Common myeloid progenitor, CD34-positive (primary cell): ENCODE measurements at regions not wholly inside any gene's neighbourhood (a gene's known extent, or its start where the extent isn't known, plus 50 kb on each side); places are given as distances from the start of the nearest gene placed in this dataset.

Source experiments
- CTCF ChIA-PET: fragments of 350-600 bp; sonication (Branson Sonifier 250); formaldehyde crosslinking; loops from one replicate; lab custom pipeline; 2021; ENCODE audit warnings: antibody characterized with exemption; lab: Charles Lee
- POLR2A ChIA-PET: fragments of 350-600 bp; sonication (Branson Sonifier 250); formaldehyde crosslinking; loops from one replicate; lab custom pipeline; 2021; ENCODE audit warnings: antibody characterized with exemption; lab: Charles Lee
- DNase-seq, 3 donors: peaks; one replicate each; pipeline versions ENCODE4 v3.0.0 to v3.0.0-alpha.2; 2013
- H3K27ac ChIP-seq, 2 experiments: 1 replicate in 1 of 2; 2 replicates in 1 of 2; pipeline ENCODE4 v1.7.0; 2013; ENCODE audit warnings: inconsistent platforms in 2 of 2, low read length in 2 of 2, mild to moderate bottlenecking in 2 of 2, low read depth in 1 of 2, moderate library complexity in 1 of 2; ENCODE audit not compliant: severe bottlenecking in 2 of 2, insufficient read depth in 1 of 2, poor library complexity in 1 of 2
- H3K27me3 ChIP-seq, 5 experiments: replicated peaks in 2 of 5; 1 replicate in 3 of 5; 2 replicates in 2 of 5; pipeline versions ENCODE4 v1.6.1 to v1.7.0; 2013; ENCODE audit warnings: low read length in 4 of 5, mild to moderate bottlenecking in 2 of 5, moderate library complexity in 2 of 5, inconsistent platforms in 1 of 5; ENCODE audit not compliant: insufficient read depth in 5 of 5, control insufficient read depth in 4 of 5
- H3K36me3 ChIP-seq, 4 experiments: 1 replicate in 2 of 4; 2 replicates in 2 of 4; pipeline versions ENCODE4 v1.6.1 to v1.7.0; 2013; ENCODE audit warnings: low read length in 3 of 4, control low read depth in 1 of 4, mild to moderate bottlenecking in 1 of 4; ENCODE audit not compliant: control insufficient read depth in 4 of 4, insufficient read depth in 4 of 4
- H3K4me1 ChIP-seq, 4 experiments: 1 replicate in 3 of 4; 2 replicates in 1 of 4; pipeline versions ENCODE4 v1.6.1 to v1.7.1; 2013; ENCODE audit warnings: low read length in 3 of 4, mild to moderate bottlenecking in 3 of 4, control low read depth in 1 of 4, inconsistent platforms in 1 of 4, moderate library complexity in 1 of 4; ENCODE audit not compliant: control insufficient read depth in 4 of 4, insufficient read depth in 4 of 4; ENCODE audit errors: control extremely low read depth in 1 of 4
- H3K4me3 ChIP-seq, 7 experiments: 1 replicate in 4 of 7; 2 replicates in 3 of 7; pipeline versions ENCODE4 v1.5.1 to v1.7.0; 2013; ENCODE audit warnings: mild to moderate bottlenecking in 7 of 7, low read length in 6 of 7, moderate library complexity in 6 of 7, inconsistent platforms in 2 of 7, low read depth in 2 of 7, control low read depth in 1 of 7; ENCODE audit not compliant: insufficient read depth in 4 of 7, control insufficient read depth in 1 of 7; ENCODE audit errors: extremely low read depth in 1 of 7
- H3K9me3 ChIP-seq, 5 experiments: 1 replicate in 4 of 5; 2 replicates in 1 of 5; pipeline versions ENCODE4 v1.6.1 to v1.7.1; 2013; ENCODE audit warnings: low read length in 4 of 5, mild to moderate bottlenecking in 2 of 5, inconsistent platforms in 1 of 5, low read depth in 1 of 5, moderate library complexity in 1 of 5; ENCODE audit not compliant: control insufficient read depth in 4 of 5, insufficient read depth in 2 of 5; ENCODE audit errors: control extremely low read depth in 1 of 5
- WGBS: methylation state at CpG from one replicate; pipeline ENCODE4 v1.1.5; 2013; ENCODE audit not compliant: insufficient coverage; 5-methylcytosine and 5-hydroxymethylcytosine counted together

DNA sequence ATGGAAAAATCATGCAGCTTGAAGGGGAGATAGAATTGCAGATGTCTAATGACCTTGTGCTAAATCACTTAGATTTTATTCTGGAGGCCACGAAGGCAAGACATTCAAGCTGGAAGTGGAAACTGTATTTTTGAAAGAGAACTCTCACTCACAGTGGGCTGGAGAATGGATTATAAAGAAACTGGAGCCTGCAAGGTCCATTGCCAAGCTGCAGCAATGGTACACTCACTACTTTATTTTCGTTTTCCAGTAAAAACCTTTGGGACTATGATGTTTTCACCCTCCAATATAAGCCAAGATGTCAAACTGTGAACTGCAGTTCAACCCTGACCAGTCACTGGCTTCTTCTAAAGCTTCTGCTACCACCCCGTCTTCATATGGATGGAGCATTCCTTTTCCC lies 62.0 kb downstream of the SKIDA1 start:
- Histone ChIP-seq H3K4me1 (no peaks in the 10 kb centered on the region), H3K4me3 (no peak overlapping the region), H3K27me3 (no peaks in the 10 kb centered on the region), H3K27ac (no peak overlapping the region), H3K36me3 (no peaks in the 10 kb centered on the region), H3K9me3 (no peaks in the 10 kb centered on the region)
- POLR2A ChIA-PET = no interaction called here
- WGBS = 92% methylated on average over 3 of the region's 3 CpGs
- DNase-seq = no peak
- CTCF ChIA-PET = no interaction called here

DNA sequence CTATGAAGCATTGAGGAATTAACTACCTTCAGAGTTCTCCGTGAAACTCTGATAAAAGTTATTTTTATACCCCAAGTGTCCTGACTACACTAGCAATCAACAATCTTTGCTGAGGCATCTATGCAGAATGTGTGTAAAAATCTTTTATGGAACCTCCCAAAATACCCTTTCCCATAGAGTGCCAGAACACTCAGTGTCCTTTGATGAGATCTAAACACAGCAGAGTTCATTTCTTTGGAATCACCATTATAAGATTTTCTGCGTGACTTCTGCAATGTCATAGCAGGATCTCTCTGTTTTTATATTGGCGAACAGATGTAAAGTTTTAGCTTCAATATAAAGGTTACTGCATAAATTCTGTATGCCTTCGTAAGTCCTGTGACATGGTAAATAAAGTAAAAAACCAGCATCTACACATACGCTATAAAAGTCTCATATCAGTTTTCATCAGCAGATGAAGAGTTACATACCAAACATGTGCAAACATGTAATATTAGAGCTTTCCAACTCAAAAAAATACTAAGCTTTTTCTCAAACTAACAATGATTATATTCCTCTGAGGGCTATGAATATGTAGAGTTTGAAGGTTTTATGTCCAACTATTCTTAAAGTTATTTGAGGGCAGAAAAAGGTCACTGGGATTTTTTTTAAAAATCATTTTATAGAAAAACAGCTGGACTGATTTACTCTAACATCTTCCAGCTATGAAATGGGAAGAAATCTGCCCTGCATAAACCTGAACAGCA lies 67.2 kb downstream of the SKIDA1 start:
- no peak overlapping the region for H3K27ac ChIP-seq
- peaks cover 0 to 11% (median 2%) of the 10 kb centered on the region in 5 experiments for H3K9me3 ChIP-seq
- H3K4me3 ChIP-seq = no peak overlapping the region
- POLR2A ChIA-PET = no interaction called here
- no peaks in the 10 kb centered on the region for H3K4me1 ChIP-seq
- H3K27me3 ChIP-seq = no peaks in the 10 kb centered on the region
- no CpG with 5 or more reads among the region's 5 CpGs for WGBS
- H3K36me3 ChIP-seq = no peaks in the 10 kb centered on the region
- DNase-seq = no peak
- CTCF ChIA-PET = no interaction called here

DNA sequence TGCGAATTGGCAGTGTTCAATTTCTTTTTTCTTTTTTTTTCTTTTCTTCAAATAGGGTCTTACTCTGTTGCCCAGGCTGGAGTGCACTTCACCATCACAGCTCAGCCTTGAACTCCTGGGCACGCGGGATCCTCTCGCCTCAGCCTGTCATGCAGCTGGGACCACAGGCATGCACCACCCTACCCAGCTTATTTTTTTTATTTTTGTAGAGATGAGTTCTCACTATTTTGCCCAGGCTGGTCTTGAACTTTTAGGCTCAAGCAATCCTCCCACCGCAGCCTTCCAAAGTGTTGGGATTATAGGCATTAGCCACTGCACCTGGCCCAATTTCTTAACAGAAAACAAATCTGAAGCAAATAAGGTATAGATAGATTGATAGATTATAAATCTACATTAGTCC lies 69.3 kb downstream of the SKIDA1 start:
- POLR2A ChIA-PET = no interaction called here

DNA sequence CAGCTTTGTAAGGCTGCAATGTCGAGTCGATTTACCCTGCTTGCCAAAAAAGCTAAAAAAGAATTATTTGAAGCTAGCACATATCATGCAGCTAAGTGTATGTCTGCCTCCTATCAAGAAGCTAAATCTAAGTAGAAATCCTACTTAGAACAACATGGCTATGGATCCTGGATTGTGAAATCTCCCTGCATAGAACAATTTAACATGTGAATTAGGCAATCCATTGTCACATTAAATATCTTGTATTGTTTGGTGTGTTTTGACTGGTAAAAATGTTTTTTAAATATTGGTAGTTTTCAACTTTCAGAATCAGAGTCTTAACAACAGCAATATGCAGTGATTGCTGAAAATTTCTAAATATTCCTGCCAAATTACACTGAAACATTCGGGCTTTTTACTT lies 73.3 kb downstream of the SKIDA1 start:
- POLR2A ChIA-PET = interaction anchor here (0.6 kb wide), 1 partner anchor 1734 kb away, joined by 3 read pairs; no protein-coding TSS in a partner anchor
- no peak overlapping the region for H3K27ac ChIP-seq
- WGBS = no CpG with 5 or more reads among the region's 3 CpGs
- no peaks in the 10 kb centered on the region for H3K27me3 ChIP-seq
- peaks cover 0 to 11% (median 4%) of the 10 kb centered on the region in 5 experiments for H3K9me3 ChIP-seq
- CTCF ChIA-PET = no interaction called here
- no peak for DNase-seq
- H3K36me3 ChIP-seq = no peaks in the 10 kb centered on the region
- peaks cover 0 to 4% (median 0%) of the 10 kb centered on the region in 4 experiments for H3K4me1 ChIP-seq
- H3K4me3 ChIP-seq = no peak overlapping the region

More for the DNA sequence above, 69.3 kb downstream of the SKIDA1 start:
- Histone ChIP-seq H3K4me1 (no peaks in the 10 kb centered on the region), H3K27ac (no peak overlapping the region), H3K27me3 (no peaks in the 10 kb centered on the region), H3K9me3 (peaks cover 0 to 11% (median 2%) of the 10 kb centered on the region in 5 experiments), H3K4me3 (no peak overlapping the region), H3K36me3 (no peaks in the 10 kb centered on the region)
- WGBS = 100% methylated on average over 1 of the region's 5 CpGs
- no peak for DNase-seq
- CTCF ChIA-PET = no interaction called here

DNA sequence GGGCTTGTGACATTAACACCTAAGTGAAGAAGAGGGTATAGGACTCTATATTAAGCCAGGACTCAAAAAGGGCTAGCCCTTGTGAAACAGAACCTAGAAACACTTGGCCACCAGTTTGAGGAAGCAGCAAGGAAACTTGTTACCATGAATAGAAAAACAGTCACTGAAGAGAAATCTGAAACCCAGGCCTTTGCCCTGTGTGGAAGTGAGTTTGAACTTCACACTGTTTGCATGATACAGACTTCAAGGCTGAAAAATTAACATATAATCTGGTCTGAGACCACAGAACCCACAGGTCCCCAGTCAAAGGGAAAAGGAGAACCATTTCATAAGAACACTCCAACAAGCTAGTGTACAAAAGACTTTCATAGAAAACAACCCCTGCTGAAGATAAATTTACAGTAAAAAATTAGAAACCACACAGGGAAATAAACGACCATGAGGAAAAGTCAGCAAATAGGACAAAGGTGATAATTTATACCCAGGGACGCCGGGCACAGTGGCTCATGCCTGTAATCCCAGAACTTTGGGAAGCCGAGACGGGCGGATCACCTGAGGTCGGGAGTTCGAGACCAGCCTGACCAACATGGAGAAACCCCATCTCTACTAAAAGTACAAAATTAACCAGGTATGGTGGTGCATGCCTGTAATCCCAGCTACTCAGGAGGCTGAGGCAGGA lies 76.1 kb downstream of the SKIDA1 start:
- ChIA-PET POLR2A (no interaction called here), CTCF (no interaction called here)
- DNase-seq = peak in 2 of 3 donors; percentile 31 to 43
- Histone ChIP-seq H3K27ac (no peak overlapping the region), H3K36me3 (no peaks in the 10 kb centered on the region), H3K27me3 (no peaks in the 10 kb centered on the region), H3K4me1 (peaks cover 0 to 4% (median 0%) of the 10 kb centered on the region in 4 experiments), H3K4me3 (no peak overlapping the region), H3K9me3 (peaks cover 0 to 4% (median 0%) of the 10 kb centered on the region in 5 experiments)
- 83% methylated on average over 3 of the region's 8 CpGs for WGBS

DNA sequence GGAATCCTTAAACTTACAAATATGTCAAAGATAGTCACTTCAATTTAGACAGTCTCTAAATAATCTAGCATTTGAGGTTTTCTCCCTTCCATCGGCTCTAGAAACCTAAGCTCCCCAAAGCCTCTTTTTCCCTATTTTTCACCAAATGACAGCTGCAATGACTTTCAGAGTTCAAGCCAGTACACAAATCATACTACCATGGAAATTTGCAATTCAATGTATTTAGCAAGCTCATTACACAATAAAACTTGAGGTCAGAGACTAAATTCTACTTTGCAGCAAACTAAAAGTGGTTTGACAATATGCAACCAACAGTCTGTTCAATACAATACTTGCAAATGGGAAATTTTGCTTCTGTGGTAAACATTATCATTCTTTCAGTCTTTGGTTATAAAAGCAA lies 80.3 kb downstream of the SKIDA1 start:
- H3K4me1 ChIP-seq = peaks cover 0 to 4% (median 0%) of the 10 kb centered on the region in 4 experiments
- H3K4me3 ChIP-seq = no peak overlapping the region
- CTCF ChIA-PET = no interaction called here
- H3K27me3 ChIP-seq = no peaks in the 10 kb centered on the region
- DNase-seq = no peak
- no peak overlapping the region for H3K27ac ChIP-seq
- H3K9me3 ChIP-seq = peaks cover 0 to 4% (median 0%) of the 10 kb centered on the region in 5 experiments
- no peaks in the 10 kb centered on the region for H3K36me3 ChIP-seq
- POLR2A ChIA-PET = no interaction called here
- no CpG with 5 or more reads among the region's 1 CpG for WGBS

DNA sequence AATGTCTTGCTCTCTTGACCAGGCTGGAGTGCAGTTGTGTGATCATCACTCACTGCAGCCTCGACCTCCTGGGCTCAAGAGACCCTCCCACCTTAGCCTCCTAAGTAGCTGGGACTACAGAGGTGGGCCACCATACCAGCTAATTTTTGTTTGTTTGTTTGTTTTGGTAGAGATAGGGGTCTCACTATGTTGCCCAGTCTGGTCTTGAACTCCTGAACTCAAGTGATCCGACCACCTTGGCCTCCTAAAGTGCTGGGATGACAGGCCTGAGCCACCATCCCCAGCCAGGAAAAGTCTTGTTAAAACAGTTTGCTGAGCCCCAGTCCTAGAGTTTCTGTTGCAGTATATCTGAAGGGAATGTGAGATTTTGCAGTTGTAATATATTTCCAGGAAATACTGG lies 83.9 kb downstream of the SKIDA1 start:
- 100% methylated on average over 1 of the region's 2 CpGs for WGBS
- Histone ChIP-seq H3K4me3 (no peak overlapping the region), H3K9me3 (no peaks in the 10 kb centered on the region), H3K4me1 (no peaks in the 10 kb centered on the region), H3K36me3 (no peaks in the 10 kb centered on the region), H3K27ac (no peak overlapping the region), H3K27me3 (no peaks in the 10 kb centered on the region)
- no peak for DNase-seq
- ChIA-PET CTCF (no interaction called here), POLR2A (no interaction called here)
